ENCODE measurements at regions not wholly inside any gene's neighbourhood (a gene's known extent, or its start where the extent isn't known, plus 50 kb on each side); places are given as distances from the start of the nearest gene placed in this dataset.

- Histone ChIP-seq H3K9me3 (ENCODE audit: control insufficient read depth in 1 of 2, insufficient read depth in 1 of 2, low read depth in 1 of 2, low read length in 2 of 2) (no peaks in the 10 kb centered on the region), H4K20me1 (ENCODE audit: insufficient read depth) (no peaks in the 10 kb centered on the region), H3K79me2 (ENCODE audit: insufficient read depth, low read length) (no peaks in the 10 kb centered on the region), H3K4me3 (replicated peaks in 1 of 2; ENCODE audit: low read depth in 1 of 2, low read length in 2 of 2) (no peak overlapping the region), H3K9me2 (ENCODE audit: insufficient read depth) (no peaks in the 10 kb centered on the region), H3K27me3 (ENCODE audit: insufficient read depth, low read length) (peaks cover 4% of the 10 kb centered on the region; the same call in 1 of the 2 replicates), H3K36me3 (ENCODE audit: control insufficient read depth in 1 of 2, insufficient read depth in 2 of 2, low read length in 2 of 2) (no peaks in the 10 kb centered on the region), H3K4me1 (ENCODE audit: control insufficient read depth in 1 of 2, insufficient read depth in 2 of 2, low read length in 2 of 2) (no peaks in the 10 kb centered on the region), H3K4me2 (ENCODE audit: low read length) (no peak overlapping the region), H2AFZ (ENCODE audit: low read depth, low read length, poor library complexity, severe bottlenecking) (no peak overlapping the region), H3K9ac (ENCODE audit: low read length) (no peak overlapping the region), H3K27ac (ENCODE audit: low read depth, low read length) (no peak overlapping the region)
- no TSS peak for BruUV-seq (replicated peaks)
- TF ChIP-seq SIN3A (IDR thresholded peaks at IDR 0.05; ENCODE audit: low read depth) (no peak), TCF7L2 (IDR thresholded peaks at IDR 0.05; ENCODE audit: borderline replicate concordance, extremely low read depth, insufficient read depth, insufficient read length) (no peak), RAD21 (IDR thresholded peaks at IDR 0.05; ENCODE audit: low read depth) (no peak), EGR1 (IDR thresholded peaks at IDR 0.05; ENCODE audit: low read depth) (no peak), SP1 (IDR thresholded peaks at IDR 0.05; ENCODE audit: low read depth) (no peak), CEBPB (IDR thresholded peaks at IDR 0.05; ENCODE audit: low read depth) (no peak), POLR2AphosphoS5 (IDR thresholded peaks at IDR 0.05; ENCODE audit: low read depth, low read length) (no peak), ZNF274 (IDR thresholded peaks at IDR 0.05; ENCODE audit: low read depth, low read length) (no peak), ATF3 (IDR thresholded peaks at IDR 0.05) (no peak), REST (IDR thresholded peaks at IDR 0.05; ENCODE audit: low read depth) (no peak), POLR2A (IDR thresholded peaks at IDR 0.05; ENCODE audit: borderline replicate concordance, extremely low read depth, insufficient read depth, insufficient read length) (no peak), CBX3 (IDR thresholded peaks at IDR 0.05; ENCODE audit: low read depth) (no peak)
- ChIA-PET POLR2A (no interaction called here), CTCF (no interaction called here), RAD21 (ENCODE audit: low non-redundant PET in 1 of 2, low total read pairs in 2 of 2, uncharacterized antibody in 2 of 2, unreplicated experiment in 2 of 2) (no interaction called here)
- ATAC-seq: no peak
- no peak for DNase-seq (ENCODE audit: low read depth, low spot score)
- intact Hi-C loops (cut with micrococcal nuclease): no loop called here
These were observed 286.4 kb downstream of the GADD45G start for GRCh38 chr9:89891221-89891590.
